Liver (tissue), 3 donors: ENCODE measurements at regions not wholly inside any gene's neighbourhood (a gene's known extent, or its start where the extent isn't known, plus 50 kb on each side); places are given as distances from the start of the nearest gene placed in this dataset.

ENCODE experiments used
- ATF3 ChIP-seq: IDR thresholded peaks from 2 replicates; pipeline ENCODE4 v1.6.1; 2016; ENCODE audit warnings: antibody characterized with exemption
- EGR1 ChIP-seq, 2 donors: IDR thresholded peaks; 2 replicates each; pipeline ENCODE4 v1.6.1; 2016 to 2018; ENCODE audit warnings: antibody characterized with exemption in 2 of 2, low read depth in 2 of 2
- HNF4A ChIP-seq, 2 donors: conservative IDR thresholded peaks; 2 replicates each; pipeline ENCODE4 v1.6.1; 2016; ENCODE audit warnings: antibody characterized with exemption in 2 of 2, mild to moderate bottlenecking in 2 of 2
- JUND ChIP-seq, 2 donors: IDR thresholded peaks; 2 replicates each; pipeline ENCODE4 v1.6.1; 2016; ENCODE audit warnings: antibody characterized with exemption in 2 of 2
- MAX ChIP-seq: IDR thresholded peaks from 2 replicates; pipeline ENCODE4 v1.6.1; 2016; ENCODE audit warnings: antibody characterized with exemption
- RAD21 ChIP-seq, 2 donors: IDR thresholded peaks; 2 replicates each; pipeline ENCODE4 v1.6.1; 2016; ENCODE audit warnings: antibody characterized with exemption in 2 of 2, mild to moderate bottlenecking in 2 of 2
- RXRA ChIP-seq, 2 donors: IDR thresholded peaks; 2 replicates each; pipeline ENCODE4 v1.6.1; 2017 to 2018; ENCODE audit warnings: antibody characterized with exemption in 2 of 2, mild to moderate bottlenecking in 1 of 2
- SP1 ChIP-seq: IDR thresholded peaks from 2 replicates; pipeline ENCODE4 v1.6.1; 2018; ENCODE audit warnings: antibody characterized with exemption, mild to moderate bottlenecking
- TAF1 ChIP-seq: conservative IDR thresholded peaks from 2 replicates; pipeline ENCODE4 v1.6.1; 2016; ENCODE audit warnings: antibody characterized with exemption, mild to moderate bottlenecking
- YY1 ChIP-seq: IDR thresholded peaks from 2 replicates; pipeline ENCODE4 v1.6.1; 2016; ENCODE audit warnings: antibody characterized with exemption, mild to moderate bottlenecking
- TF ChIP-seq, protein P1 (sequence below): fragments of 150-350 bp; IDR thresholded peaks from 2 replicates; pipeline ENCODE4 v1.5.1; 2017; ENCODE audit warnings: improper control_type of control experiment, low read depth, low read length; ENCODE audit not compliant: missing input control
- TF ChIP-seq, protein P2 (sequence below): IDR thresholded peaks from 2 replicates; pipeline ENCODE4 v1.6.1; 2016; ENCODE audit warnings: antibody characterized with exemption
- TF ChIP-seq, protein P3 (sequence below): IDR thresholded peaks from 2 replicates; pipeline ENCODE4 v1.6.1; 2016; ENCODE audit warnings: antibody characterized with exemption, mild to moderate bottlenecking
- donor health status: healthy.
- donor health status: healthy.

GRCh38 chr13:37427843-37428494 lies 170.6 kb downstream of the POSTN start:
- TF ChIP-seq, protein P1, sequence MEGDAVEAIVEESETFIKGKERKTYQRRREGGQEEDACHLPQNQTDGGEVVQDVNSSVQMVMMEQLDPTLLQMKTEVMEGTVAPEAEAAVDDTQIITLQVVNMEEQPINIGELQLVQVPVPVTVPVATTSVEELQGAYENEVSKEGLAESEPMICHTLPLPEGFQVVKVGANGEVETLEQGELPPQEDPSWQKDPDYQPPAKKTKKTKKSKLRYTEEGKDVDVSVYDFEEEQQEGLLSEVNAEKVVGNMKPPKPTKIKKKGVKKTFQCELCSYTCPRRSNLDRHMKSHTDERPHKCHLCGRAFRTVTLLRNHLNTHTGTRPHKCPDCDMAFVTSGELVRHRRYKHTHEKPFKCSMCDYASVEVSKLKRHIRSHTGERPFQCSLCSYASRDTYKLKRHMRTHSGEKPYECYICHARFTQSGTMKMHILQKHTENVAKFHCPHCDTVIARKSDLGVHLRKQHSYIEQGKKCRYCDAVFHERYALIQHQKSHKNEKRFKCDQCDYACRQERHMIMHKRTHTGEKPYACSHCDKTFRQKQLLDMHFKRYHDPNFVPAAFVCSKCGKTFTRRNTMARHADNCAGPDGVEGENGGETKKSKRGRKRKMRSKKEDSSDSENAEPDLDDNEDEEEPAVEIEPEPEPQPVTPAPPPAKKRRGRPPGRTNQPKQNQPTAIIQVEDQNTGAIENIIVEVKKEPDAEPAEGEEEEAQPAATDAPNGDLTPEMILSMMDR: no peak
- TF ChIP-seq JUND (IDR thresholded peaks at IDR 0.05): no peak
- TF ChIP-seq TAF1: no peak
- TF ChIP-seq RXRA (IDR thresholded peaks at IDR 0.05): no peak
- TF ChIP-seq, protein P2, sequence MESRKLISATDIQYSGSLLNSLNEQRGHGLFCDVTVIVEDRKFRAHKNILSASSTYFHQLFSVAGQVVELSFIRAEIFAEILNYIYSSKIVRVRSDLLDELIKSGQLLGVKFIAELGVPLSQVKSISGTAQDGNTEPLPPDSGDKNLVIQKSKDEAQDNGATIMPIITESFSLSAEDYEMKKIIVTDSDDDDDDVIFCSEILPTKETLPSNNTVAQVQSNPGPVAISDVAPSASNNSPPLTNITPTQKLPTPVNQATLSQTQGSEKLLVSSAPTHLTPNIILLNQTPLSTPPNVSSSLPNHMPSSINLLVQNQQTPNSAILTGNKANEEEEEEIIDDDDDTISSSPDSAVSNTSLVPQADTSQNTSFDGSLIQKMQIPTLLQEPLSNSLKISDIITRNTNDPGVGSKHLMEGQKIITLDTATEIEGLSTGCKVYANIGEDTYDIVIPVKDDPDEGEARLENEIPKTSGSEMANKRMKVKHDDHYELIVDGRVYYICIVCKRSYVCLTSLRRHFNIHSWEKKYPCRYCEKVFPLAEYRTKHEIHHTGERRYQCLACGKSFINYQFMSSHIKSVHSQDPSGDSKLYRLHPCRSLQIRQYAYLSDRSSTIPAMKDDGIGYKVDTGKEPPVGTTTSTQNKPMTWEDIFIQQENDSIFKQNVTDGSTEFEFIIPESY: no peak
- no peak for TF ChIP-seq RAD21 (IDR thresholded peaks at IDR 0.05)
- no peak for TF ChIP-seq EGR1 (IDR thresholded peaks at IDR 0.05; ENCODE audit: low read depth in 2 of 2)
- no peak for TF ChIP-seq MAX
- TF ChIP-seq ATF3: no peak
- TF ChIP-seq HNF4A (conservative IDR thresholded peaks at IDR 0.05): no peak
- TF ChIP-seq SP1: no peak
- no peak for TF ChIP-seq YY1
- TF ChIP-seq, protein P3, sequence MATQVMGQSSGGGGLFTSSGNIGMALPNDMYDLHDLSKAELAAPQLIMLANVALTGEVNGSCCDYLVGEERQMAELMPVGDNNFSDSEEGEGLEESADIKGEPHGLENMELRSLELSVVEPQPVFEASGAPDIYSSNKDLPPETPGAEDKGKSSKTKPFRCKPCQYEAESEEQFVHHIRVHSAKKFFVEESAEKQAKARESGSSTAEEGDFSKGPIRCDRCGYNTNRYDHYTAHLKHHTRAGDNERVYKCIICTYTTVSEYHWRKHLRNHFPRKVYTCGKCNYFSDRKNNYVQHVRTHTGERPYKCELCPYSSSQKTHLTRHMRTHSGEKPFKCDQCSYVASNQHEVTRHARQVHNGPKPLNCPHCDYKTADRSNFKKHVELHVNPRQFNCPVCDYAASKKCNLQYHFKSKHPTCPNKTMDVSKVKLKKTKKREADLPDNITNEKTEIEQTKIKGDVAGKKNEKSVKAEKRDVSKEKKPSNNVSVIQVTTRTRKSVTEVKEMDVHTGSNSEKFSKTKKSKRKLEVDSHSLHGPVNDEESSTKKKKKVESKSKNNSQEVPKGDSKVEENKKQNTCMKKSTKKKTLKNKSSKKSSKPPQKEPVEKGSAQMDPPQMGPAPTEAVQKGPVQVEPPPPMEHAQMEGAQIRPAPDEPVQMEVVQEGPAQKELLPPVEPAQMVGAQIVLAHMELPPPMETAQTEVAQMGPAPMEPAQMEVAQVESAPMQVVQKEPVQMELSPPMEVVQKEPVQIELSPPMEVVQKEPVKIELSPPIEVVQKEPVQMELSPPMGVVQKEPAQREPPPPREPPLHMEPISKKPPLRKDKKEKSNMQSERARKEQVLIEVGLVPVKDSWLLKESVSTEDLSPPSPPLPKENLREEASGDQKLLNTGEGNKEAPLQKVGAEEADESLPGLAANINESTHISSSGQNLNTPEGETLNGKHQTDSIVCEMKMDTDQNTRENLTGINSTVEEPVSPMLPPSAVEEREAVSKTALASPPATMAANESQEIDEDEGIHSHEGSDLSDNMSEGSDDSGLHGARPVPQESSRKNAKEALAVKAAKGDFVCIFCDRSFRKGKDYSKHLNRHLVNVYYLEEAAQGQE: no peak
